NB4 (cell line): ENCODE measurements at regions not wholly inside any gene's neighbourhood (a gene's known extent, or its start where the extent isn't known, plus 50 kb on each side); places are given as distances from the start of the nearest gene placed in this dataset.

ENCODE experiments used
- CTCF ChIP-seq: IDR thresholded peaks from one replicate; pipeline ENCODE4 v1.5.1; 2012; ENCODE audit warnings: low read depth, low read length
- MYC ChIP-seq: IDR thresholded peaks from 2 replicates; pipeline ENCODE4 v1.6.1; 2011; ENCODE audit warnings: low read depth, low read length
- POLR2A ChIP-seq: IDR thresholded peaks from 2 replicates; pipeline ENCODE4 v1.6.1; 2011; ENCODE audit warnings: mild to moderate bottlenecking; ENCODE audit not compliant: insufficient read length; ENCODE audit errors: extremely low read depth

GRCh38 chr5:129406440-129406839, 53.7 kb upstream of the ADAMTS19 start:
- TF ChIP-seq POLR2A = no peak
- no peak for TF ChIP-seq CTCF
- TF ChIP-seq MYC = no peak
